Heart left ventricle (tissue), 16 donors: ENCODE measurements at regions not wholly inside any gene's neighbourhood (a gene's known extent, or its start where the extent isn't known, plus 50 kb on each side); places are given as distances from the start of the nearest gene placed in this dataset.

Experiments
- ATAC-seq, 4 donors: fragments of 200-7000 bp; cut with Tn5 transposase; one replicate each; pipeline ENCODE4 v1.9.1; 2020 to 2022; ENCODE audit warnings: moderate library complexity in 4 of 4, mild to moderate bottlenecking in 3 of 4, moderate number of reproducible peaks in 1 of 4
- DNase-seq, 5 donors: peaks; one replicate each; pipeline ENCODE4 v3.0.0-alpha.2; 2020
- H3K27ac ChIP-seq, 12 donors: fragments of 200-600 bp; sonication (generic) in 4 of 12; one replicate each; pipeline versions ENCODE4 v1.5.0 to v1.8.0; 2016 to 2022; ENCODE audit warnings: mild to moderate bottlenecking in 2 of 12
- H3K27me3 ChIP-seq, 9 donors: fragments of 200-600 bp; sonication (generic) in 2 of 9; one replicate each; pipeline versions ENCODE4 v1.5.1 to v1.8.0; 2016 to 2022; ENCODE audit warnings: mild to moderate bottlenecking in 3 of 9
- H3K36me3 ChIP-seq, 9 donors: fragments of 200-600 bp; sonication (generic) in 2 of 9; one replicate each; pipeline versions ENCODE4 v1.5.0 to v1.8.0; 2018 to 2022; ENCODE audit warnings: mild to moderate bottlenecking in 2 of 9
- H3K4me1 ChIP-seq, 12 donors: fragments of 200-600 bp; sonication (generic) in 4 of 12; one replicate each; pipeline versions ENCODE4 v1.5.0 to v1.8.0; 2016 to 2022; ENCODE audit warnings: mild to moderate bottlenecking in 3 of 12
- H3K4me3 ChIP-seq, 12 donors: fragments of 200-600 bp; sonication (generic) in 4 of 12; one replicate each; pipeline versions ENCODE4 v1.5.0 to v1.8.0; 2017 to 2022; ENCODE audit warnings: mild to moderate bottlenecking in 9 of 12, moderate library complexity in 4 of 12
- H3K9me3 ChIP-seq, 12 donors: fragments of 200-600 bp; sonication (generic) in 4 of 12; one replicate each; pipeline versions ENCODE4 v1.5.0 to v1.8.0; 2016 to 2022; ENCODE audit warnings: mild to moderate bottlenecking in 1 of 12
- POLR2A ChIP-seq, 2 donors: fragments of 450-650 bp; IDR thresholded peaks; one replicate each; pipeline ENCODE4 v1.6.1; 2017; ENCODE audit warnings: antibody characterized with exemption in 2 of 2, mild to moderate bottlenecking in 2 of 2, moderate library complexity in 2 of 2
- WGBS, 4 donors: extraction: QIAGEN DNeasy Blood & Tissue Kit in 2 of 4; methylation state at CpG; one replicate each; pipeline versions ENCODE4 v1.1.5 to v1.1.7; 2013 to 2018; 5-methylcytosine and 5-hydroxymethylcytosine counted together
- intact Hi-C, 10 donors: fragments of 100-400 bp; cut with DNase I; formaldehyde crosslinking; loops; one replicate each; pipeline versions ENCODE4 v1.11.1 to v1.14.2; 2022
- TF ChIP-seq, protein P1 (sequence below), 12 donors: fragments of 200-600 bp; sonication (generic) in 4 of 12; IDR thresholded peaks; one replicate each; pipeline versions ENCODE4 v1.5.0 to v1.8.0; 2018 to 2022; ENCODE audit warnings: antibody characterized with exemption in 12 of 12, mild to moderate bottlenecking in 5 of 12
- donor health status: ischemic (EF 13 %, LVEDD 7.1; RV severe dilation, severe dysfunction).
- donor health status: healthy with polysubstance abuse.
- donor health status: DM: no; HTN: yes; CAD: no.
- donor health status: DM: no; HTN: no; CAD: no.
- donor health status: ischemic (EF 25% LVEDD 6.9; RV normal size, moderate dysfunction).
- donor health status: ischemic (EF 25% LVEDD 5.7; RV mildly dilated, moderate dysfunction).
- donor health status: healthy.
- donor health status: DM: yes; HTN: yes; CAD: no.
- donor health status: ischemic (EF 35%, LVEDD 5.7; RV mildly dilated, moderate dysfunction).
- donor health status: nonischemic (EF 11% LVEDD 7.7; RV severe dilation, severe dysfunction).
- donor health status: DM: yes; HTN: yes; CAD: no.
- donor health status: PGD.
- donor health status: ischemic (EF 29% LVEDD 5.4; RV normal size, mild dysfunction).
- donor health status: nonischemic (EF 23%, LVEDD 6.1; RV moderate dilation, normal function).

DNA sequence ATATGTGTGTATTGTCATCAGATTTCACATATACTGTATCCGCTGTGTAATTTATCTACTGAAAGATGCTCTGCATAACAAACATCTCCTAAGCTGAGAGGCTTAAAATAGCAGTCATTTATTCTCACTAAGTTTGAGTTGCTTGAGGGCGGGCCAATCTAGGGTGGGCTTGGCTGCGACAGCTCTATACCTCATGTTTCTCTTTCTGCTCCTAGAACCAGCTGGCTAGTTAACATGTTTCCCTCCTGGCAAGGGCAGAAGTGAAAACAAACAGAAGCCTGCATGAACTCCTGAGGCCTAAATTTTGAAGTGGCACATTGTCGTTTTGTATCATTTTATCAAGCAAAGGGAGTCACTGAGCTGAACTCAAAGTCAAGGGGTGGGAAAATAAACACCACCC is 585.0 kb upstream of the VRK2 start:
- H3K27me3 ChIP-seq = no peaks in the 10 kb centered on the region
- no peak for ATAC-seq
- H3K27ac ChIP-seq = no peak overlapping the region
- intact Hi-C loops = loop anchor here in 1 of 10 donors (2.0 kb wide), 1 partner anchor 13 kb away; no protein-coding TSS in a partner anchor
- H3K36me3 ChIP-seq = no peaks in the 10 kb centered on the region
- no peaks in the 10 kb centered on the region for H3K4me1 ChIP-seq
- WGBS, 4 donors = 70 to 74% (median 73%) methylated on average over 4 of the region's 4 CpGs
- TF ChIP-seq, protein P1, sequence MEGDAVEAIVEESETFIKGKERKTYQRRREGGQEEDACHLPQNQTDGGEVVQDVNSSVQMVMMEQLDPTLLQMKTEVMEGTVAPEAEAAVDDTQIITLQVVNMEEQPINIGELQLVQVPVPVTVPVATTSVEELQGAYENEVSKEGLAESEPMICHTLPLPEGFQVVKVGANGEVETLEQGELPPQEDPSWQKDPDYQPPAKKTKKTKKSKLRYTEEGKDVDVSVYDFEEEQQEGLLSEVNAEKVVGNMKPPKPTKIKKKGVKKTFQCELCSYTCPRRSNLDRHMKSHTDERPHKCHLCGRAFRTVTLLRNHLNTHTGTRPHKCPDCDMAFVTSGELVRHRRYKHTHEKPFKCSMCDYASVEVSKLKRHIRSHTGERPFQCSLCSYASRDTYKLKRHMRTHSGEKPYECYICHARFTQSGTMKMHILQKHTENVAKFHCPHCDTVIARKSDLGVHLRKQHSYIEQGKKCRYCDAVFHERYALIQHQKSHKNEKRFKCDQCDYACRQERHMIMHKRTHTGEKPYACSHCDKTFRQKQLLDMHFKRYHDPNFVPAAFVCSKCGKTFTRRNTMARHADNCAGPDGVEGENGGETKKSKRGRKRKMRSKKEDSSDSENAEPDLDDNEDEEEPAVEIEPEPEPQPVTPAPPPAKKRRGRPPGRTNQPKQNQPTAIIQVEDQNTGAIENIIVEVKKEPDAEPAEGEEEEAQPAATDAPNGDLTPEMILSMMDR (IDR thresholded peaks at IDR 0.05) = no peak
- TF ChIP-seq POLR2A (IDR thresholded peaks at IDR 0.05) = no peak
- no peak overlapping the region for H3K4me3 ChIP-seq
- peaks cover 0 to 4% (median 0%) of the 10 kb centered on the region in 12 donors for H3K9me3 ChIP-seq
- no peak for DNase-seq

DNA sequence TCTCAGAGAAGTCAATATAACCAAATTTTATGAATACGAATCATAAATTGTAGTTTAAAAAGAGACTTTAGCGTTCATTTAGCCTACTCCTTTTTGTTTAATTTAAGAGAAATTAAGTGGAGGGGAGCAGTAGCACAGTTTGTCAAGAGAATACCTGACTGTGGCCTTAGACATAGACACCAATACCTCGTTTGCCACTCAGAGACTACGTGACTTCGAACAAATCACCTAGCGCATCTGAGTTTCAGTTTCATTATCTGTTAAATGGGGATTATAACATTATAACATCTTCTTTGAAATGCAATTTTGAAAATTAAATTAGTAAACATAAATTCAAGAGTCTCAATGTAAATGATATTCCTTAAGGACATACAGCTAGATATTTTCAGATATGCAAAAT is 581.5 kb upstream of the VRK2 start:
- no peak overlapping the region for H3K4me3 ChIP-seq
- H3K4me1 ChIP-seq = no peaks in the 10 kb centered on the region
- intact Hi-C loops = no loop called here
- TF ChIP-seq, protein P1 (IDR thresholded peaks at IDR 0.05) = no peak
- no peak for TF ChIP-seq POLR2A (IDR thresholded peaks at IDR 0.05)
- no peaks in the 10 kb centered on the region for H3K36me3 ChIP-seq
- H3K27me3 ChIP-seq = no peaks in the 10 kb centered on the region
- DNase-seq (no peak), ATAC-seq (no peak)
- no peak overlapping the region for H3K27ac ChIP-seq
- 90 to 95% (median 93%) methylated on average over 6 of the region's 6 CpGs for WGBS, 4 donors
- H3K9me3 ChIP-seq = peaks cover 0 to 4% (median 0%) of the 10 kb centered on the region in 12 donors

DNA sequence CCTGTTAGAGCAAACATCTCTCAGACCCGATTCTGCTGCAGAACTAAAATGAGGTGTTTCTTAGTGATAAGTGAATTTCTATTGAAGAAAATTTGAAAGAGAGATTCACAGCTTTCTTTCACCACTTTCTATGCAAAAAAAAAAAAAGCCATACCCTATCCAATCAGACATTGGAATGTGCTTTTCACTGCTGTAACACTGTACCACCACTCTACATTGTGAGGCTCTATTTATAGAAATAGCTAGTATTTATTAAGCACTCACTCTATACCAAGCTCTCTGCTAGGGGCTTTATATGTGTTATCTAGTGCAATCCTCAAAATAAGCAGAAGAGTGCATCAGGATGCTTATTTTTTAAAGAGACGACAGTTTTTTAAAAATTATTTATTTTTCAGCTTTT is 580.6 kb upstream of the VRK2 start:
- Histone ChIP-seq H3K27ac (no peak overlapping the region), H3K9me3 (peaks cover 0 to 4% (median 0%) of the 10 kb centered on the region in 12 donors), H3K27me3 (no peaks in the 10 kb centered on the region), H3K4me3 (no peak overlapping the region), H3K36me3 (no peaks in the 10 kb centered on the region), H3K4me1 (no peaks in the 10 kb centered on the region)
- DNase-seq (no peak), ATAC-seq (no peak)
- TF ChIP-seq, protein P1 (IDR thresholded peaks at IDR 0.05) = no peak
- TF ChIP-seq POLR2A (IDR thresholded peaks at IDR 0.05) = no peak
- intact Hi-C loops = no loop called here
- WGBS, 4 donors = 35 to 48% (median 46%) methylated on average over 2 of the region's 2 CpGs

DNA sequence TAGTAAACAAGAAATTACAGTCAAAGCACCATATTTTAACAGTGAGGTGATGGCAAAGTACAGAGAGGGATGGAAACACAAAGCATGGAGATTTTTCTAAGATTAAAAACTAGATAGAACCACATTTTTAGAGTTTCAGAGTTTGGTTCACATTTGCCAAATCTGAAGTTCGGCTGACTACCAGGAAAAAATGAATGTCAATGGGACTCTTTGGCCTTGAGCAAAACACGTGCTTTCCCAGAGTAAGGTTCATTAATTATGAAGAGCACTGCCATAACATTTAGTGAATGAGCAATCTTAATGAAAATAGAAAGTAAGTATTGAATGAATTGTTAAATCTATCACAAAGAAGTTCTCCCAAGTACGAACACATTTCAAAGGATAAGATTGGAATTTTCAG is 571.2 kb upstream of the VRK2 start:
- Histone ChIP-seq H3K36me3 (no peaks in the 10 kb centered on the region), H3K27ac (no peak overlapping the region), H3K4me1 (no peaks in the 10 kb centered on the region), H3K4me3 (no peak overlapping the region), H3K9me3 (no peaks in the 10 kb centered on the region), H3K27me3 (no peaks in the 10 kb centered on the region)
- intact Hi-C loops = no loop called here
- no peak for TF ChIP-seq POLR2A (IDR thresholded peaks at IDR 0.05)
- TF ChIP-seq, protein P1 (IDR thresholded peaks at IDR 0.05) = no peak
- ATAC-seq (no peak), DNase-seq (no peak)
- 81 to 85% (median 83%) methylated on average over 3 of the region's 3 CpGs for WGBS, 4 donors
